Fibroblast of lung (primary cell): ENCODE measurements at regions not wholly inside any gene's neighbourhood (a gene's known extent, or its start where the extent isn't known, plus 50 kb on each side); places are given as distances from the start of the nearest gene placed in this dataset.

Experiments used
- CTCF ChIP-seq, 2 donors: IDR thresholded peaks in 1 of 2; conservative IDR thresholded peaks in 1 of 2; 1 replicate in 1 of 2; 2 replicates in 1 of 2; pipeline ENCODE4 v1.5.1; 2011 to 2012; ENCODE audit warnings: low read length in 2 of 2, control low read depth in 1 of 2, inconsistent platforms in 1 of 2, low read depth in 1 of 2, mild to moderate bottlenecking in 1 of 2
- EZH2 ChIP-seq: IDR thresholded peaks from 2 replicates; pipeline ENCODE4 v1.5.1; 2012; ENCODE audit warnings: low read length, control low read depth, mild to moderate bottlenecking; ENCODE audit errors: missing control alignments

GRCh38 chr20:57883761-57884160 is 173.9 kb upstream of the PMEPA1 start:
- TF ChIP-seq CTCF (conservative IDR thresholded peaks at IDR 0.05 in 1 of 2, IDR thresholded peaks at IDR 0.05 in 1 of 2; ENCODE audit: low read depth in 1 of 2, low read length in 2 of 2) (no peak), EZH2 (no peak)
